ENCODE measurements at regions not wholly inside any gene's neighbourhood (a gene's known extent, or its start where the extent isn't known, plus 50 kb on each side); places are given as distances from the start of the nearest gene placed in this dataset.
"Not testable (repeated sequence)": the region's sequence is repeated elsewhere in the genome, so short reads cannot be mapped to it uniquely, and the experiment has no call there.

DNA sequence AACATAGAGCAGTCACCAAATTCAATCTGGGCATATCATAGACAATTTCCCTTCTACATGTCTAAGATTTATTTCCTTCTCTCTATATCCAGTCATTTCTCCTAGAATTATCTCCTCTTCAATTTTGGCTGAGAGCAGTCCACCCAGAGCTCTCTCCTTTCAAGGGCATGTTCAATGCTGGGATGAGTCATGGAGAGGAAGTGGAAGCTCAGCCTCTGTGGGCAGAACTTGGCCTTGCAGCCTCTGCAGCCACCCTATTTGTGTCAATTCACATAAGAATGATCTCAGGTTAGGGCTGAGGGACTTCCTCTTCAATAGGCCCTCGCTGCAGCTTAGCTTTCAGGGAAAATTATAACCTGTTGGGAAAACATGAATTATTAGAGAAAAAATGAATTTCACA, 560.8 kb downstream of the POM121L12 start:
- DNase-seq: no peak

DNA sequence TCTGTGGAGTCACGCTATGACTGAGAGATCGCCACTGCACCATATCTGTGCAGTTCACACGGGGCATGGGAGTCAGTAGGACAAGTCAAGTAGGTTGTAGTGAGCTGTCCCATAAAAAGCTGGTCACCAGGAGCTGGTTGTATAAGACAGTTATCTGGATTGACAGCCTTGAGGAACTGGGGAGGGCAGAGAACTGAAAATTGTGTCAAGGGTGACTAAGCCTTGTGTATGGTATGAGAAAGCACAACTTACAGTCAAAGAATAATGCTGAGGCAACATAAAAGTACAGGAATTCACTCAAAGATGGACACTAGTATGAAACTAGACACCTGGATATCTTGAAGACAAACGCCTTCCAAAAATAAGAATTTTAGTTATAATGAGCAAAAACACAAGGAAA, 564.9 kb downstream of the POM121L12 start:
- no peak for DNase-seq

DNA sequence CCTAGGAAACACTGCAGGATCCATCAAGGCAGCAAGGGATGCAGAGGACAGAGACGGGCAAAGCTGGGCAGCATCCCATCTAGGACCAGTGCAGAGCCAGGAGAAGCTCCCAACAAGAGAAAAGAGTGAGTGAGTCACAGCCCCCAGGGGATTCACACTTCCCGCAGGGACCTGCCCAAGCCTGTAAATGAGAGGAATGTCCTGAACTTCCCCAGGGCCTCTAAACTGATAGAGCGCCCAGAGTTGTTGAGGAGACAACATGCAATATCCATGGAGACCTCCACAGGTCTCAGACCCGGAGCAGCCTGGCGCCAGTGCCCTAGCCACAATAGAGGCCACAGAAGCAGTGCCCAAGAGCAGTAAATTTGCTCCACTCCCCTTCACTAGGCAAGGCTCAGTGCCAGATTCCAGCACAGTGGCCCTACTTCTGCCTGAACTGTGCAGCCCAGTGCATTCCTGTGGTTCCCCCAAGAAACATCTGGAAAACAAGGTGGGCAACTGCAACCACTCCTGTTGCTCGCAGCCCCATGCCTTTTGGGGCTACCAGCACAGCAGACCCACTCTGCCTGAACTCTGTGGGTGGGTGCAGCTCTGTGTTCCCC, 567.5 kb downstream of the POM121L12 start:
- no peak for DNase-seq

DNA sequence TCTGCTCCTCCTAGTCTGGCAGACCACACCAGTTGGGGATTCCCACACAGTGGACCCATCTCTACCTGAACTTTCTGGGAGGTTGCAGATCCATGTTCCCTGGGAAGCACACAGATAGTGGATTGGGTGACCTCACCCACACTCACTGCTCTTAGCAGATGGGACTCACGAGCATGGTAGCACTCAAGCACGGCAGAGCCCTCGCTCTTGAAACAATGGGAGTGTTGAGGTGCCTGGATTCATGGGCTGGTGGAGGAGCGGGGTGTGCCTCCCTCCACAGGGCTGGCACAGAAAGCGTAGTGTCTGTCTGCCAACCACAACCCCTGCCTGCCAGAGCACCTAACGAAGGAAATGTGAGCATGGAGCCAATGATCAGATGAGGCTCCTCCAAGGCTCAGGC, 568.0 kb downstream of the POM121L12 start:
- DNase-seq: no peak

DNA sequence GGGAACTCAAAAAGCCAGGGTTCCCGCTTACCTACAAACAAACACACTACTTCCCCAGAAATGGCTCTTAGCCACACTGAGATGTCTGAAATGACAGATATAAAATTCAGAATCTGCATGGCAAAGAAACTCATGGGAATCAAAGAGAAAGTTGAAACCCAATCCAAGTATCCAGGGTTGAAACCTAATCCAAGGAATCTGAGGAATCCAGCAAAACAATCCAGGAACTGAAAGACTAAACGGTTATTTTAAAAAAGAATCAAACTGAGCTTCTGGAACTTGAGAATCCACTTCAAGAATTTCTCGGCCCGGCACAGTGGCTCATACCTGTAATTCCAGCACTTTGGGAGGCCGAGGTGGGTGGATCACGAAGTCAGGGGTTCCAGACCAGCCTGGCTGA, 568.8 kb downstream of the POM121L12 start:
- DNase-seq: no peak

DNA sequence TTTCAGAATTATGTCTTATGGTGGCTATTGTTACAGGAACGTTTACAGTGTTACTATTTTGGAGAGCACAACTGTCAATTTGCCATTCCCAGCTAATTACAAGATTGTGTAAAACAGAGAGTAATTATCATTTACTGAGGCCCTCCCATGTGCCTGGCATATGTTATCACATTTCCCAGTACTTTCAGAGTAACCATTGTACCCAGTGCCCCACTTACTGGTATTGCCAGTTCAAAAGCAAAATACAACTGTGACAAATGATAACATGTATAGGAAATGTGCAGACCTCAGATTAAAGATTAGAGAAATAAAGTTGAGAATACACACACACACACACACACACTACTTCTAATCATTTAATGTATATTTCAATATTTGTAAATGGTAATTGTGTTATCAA, 572.5 kb downstream of the POM121L12 start:
- DNase-seq: no peak

DNA sequence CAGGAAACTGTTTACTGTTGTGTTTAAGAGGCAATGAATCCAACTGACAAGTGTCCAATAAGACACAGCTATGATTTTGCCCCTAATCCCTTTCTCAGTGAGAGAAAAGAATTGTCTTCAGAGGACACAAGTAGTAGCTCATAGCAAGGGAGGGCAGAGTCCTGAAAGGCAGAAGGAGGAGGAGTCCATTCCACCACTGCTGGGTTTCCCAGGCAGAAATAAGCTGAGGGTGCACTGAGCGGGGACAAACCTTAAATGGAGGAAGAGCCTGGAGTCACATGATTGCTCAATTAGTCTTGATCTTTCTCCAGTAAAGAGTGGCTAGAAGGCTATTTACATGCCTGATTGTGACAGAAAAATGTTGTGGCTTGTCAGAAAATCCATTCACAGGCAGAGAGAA, 573.8 kb downstream of the POM121L12 start:
- no peak for DNase-seq

DNA sequence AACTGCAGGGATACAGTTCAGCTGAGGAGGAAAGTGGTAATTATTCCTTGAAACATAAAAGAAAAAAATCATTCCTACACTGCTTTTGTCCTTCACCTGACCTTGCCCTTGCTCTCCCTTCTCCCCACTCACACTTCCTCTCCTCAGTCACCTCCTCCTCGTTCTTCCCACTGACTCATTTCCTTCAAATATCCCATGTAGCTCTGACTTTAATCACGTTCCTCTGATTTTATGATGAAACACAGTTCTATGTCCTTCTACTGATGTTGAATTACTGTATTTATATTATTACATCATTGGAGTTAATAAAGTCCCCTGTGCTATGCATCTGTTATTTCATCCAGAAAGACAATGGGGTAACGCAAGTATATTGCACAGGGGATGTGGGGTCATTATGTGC, 575.6 kb downstream of the POM121L12 start:
- DNase-seq: no peak

DNA sequence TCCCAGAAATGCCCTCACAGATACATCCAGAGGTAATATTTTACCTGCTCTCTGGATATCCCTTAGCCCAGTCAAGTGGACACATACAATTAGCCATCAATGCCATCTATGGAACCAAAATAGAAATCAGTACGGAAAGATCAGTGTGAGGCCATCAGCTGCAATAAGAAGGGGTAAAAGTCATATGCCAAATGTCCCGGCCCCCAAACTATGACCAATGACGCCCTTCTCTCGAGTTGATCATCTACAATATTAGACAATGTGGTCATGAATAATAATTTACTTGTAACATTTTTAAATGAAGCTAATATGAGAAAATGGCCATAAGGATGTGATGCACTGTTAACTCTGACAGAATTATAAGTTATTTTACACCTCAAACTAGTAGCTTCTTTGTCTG, 588.9 kb downstream of the POM121L12 start:
- DNase-seq: no peak

DNA sequence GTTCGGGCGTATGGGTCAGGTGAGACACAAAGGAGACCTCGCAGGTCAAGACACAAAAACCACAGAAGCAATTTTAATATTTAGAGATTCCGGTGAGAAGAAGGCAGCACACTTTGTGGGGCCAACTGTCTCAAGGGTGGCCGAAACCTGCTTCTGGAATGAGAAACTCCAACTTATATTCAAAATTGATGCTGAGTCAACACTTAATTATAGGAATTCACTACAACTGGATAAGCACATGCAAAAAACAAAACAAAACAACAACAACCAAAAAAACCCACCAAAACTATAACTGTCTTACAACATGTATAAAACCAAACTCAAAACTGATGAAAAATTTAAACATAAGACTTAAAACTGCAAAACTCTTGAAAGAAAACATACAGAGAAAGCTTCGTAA, 593.3 kb downstream of the POM121L12 start:
- DNase-seq: no peak

DNA sequence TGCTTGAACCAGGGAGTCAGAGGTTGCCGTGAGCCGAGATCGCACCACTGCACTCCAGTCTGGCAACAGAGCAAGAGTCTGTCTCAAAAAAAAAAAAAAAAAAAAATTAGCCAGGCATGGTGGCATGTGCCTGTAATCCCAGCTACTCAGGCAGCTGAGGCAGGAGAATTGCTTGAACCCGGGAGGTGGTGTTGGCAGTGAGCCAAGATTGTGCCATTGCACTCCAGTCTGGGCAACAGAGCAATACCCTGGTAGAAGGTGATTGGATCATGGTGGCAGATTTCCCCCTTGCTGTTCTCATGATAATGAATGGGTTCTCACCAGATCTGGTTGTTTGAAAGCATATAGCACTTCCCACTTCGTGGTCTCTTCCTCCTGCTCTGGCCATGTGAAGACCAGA, 599.8 kb downstream of the POM121L12 start:
- DNase-seq: not testable (repeated sequence)

DNA sequence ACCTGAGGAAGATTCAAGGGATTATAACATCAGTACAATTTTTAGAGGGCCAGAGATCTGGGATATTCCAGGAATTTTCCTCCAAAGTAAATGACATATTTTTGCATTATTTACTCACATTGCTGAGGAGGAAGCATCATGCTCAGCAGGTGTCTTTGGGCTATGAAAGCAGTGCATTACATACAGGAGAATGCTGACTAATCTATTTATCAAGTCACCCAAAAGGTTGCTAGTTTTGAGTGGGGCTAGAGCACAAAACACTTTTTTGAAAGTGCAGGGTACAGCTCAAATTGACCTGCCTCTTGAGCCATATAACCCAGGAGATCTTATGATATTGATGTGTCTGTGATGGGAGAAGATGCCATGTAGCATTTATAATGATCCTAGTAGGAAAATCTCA, 603.1 kb downstream of the POM121L12 start:
- no peak for DNase-seq

DNA sequence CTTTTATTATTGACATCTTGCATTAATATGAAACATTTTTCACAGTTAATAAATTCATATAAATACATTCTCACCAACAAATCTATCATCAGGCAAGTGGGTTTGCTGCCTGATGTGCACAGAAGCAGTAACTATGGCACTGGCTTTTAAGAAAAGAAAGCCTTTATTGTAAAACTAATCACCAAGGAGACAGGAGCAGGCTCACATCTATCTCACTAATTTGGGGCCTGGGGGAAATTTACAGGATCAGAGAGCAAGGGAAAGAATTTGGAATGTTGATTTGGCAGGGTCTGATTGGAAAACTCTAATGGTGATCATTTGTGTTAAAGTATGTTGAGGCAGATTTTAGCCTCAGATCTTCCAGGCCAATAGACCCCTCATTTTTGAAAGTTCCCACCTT, 605.7 kb downstream of the POM121L12 start:
- DNase-seq: no peak

DNA sequence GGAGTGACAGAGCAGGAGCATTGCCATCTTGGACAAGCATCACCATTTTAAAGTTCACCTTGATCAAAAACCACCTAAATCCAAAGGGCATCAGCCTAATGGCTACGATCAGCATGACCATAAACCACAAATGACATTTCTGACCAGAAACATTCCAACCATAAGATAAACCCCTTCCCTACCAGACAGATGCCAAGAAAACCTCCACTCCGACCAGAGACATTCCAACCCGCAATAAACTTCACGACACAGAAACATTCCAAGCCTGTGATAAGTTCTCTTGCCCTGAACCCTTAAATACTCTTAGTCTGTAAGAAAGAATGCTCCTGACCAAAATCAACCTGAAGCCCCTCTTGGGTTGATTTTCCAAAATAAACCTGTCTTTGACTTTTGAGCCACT, 606.9 kb downstream of the POM121L12 start:
- DNase-seq: no peak

DNA sequence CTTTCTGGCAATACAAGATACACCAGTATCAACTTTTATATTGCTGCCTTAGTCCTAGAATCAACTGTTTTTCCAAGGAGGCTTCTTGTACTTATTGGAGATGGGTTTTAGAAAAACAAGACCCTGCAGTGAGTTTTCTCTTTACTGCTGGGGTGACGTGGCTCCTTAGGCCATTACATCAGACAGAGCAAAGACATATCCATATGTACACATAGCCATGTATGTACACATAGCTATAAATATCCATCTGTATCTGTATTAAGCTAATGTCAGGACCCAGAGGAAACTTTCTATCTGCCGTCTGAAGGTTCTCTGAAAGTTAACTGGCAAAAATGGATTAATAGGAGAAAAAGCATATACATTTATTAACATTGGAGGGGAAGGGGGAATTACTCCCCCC, 607.4 kb downstream of the POM121L12 start:
- no peak for DNase-seq

DNA sequence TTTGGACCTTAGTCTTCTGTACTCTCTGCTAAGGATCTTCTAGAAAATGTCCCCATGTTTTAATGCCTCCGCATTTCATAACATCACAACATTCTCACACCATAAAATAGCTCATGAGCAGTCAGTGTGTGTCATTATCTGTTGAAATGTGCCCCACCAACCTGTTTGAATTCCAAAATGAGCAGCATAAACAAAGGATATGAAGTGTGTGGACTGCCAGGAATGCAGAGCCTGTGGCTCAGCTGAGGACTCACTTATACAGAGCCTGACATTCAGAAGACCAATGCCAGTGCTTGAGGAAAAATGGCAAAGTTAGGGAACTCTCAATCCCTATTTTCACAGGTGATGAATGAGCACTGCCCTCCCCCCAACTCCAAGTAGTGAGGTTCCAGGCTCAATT, 621.4 kb downstream of the POM121L12 start:
- DNase-seq: no peak

DNA sequence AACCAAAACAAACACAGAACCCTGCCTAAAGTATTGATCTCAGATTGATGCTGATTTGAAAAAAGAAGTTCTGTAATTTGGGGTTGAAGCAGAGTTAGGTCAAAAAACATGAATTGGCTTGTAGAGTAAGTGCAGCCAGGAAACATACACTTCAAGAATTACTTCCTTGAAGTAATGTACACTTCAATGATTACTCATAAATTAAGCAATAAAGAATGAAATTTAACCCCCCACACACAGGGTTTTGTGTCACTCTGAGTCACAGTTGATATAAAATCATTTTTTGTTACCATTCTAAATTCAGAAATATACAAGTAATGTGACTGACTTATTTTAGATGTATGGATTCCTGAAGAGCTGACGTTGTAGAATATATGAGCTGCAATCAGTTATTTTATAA, 622.2 kb downstream of the POM121L12 start:
- DNase-seq: no peak

DNA sequence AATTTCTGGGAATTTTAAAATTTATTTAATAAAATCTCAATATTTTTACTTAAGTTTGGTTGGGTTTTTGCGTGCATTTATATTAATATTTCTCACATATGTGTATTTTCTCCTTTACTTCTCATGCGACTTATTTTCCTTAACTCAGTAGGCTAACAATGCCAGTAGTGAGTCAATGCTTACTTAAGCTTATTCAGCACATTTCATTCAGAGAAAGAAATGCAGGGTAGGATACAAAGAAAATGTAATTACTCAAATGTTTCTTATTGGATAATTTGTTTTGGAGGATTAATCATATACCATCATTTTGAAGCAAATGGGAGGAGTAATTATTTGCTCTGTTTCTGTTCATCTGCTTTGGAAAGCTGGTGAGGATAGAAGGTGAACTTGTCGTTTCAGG, 623.5 kb downstream of the POM121L12 start:
- DNase-seq: no peak

DNA sequence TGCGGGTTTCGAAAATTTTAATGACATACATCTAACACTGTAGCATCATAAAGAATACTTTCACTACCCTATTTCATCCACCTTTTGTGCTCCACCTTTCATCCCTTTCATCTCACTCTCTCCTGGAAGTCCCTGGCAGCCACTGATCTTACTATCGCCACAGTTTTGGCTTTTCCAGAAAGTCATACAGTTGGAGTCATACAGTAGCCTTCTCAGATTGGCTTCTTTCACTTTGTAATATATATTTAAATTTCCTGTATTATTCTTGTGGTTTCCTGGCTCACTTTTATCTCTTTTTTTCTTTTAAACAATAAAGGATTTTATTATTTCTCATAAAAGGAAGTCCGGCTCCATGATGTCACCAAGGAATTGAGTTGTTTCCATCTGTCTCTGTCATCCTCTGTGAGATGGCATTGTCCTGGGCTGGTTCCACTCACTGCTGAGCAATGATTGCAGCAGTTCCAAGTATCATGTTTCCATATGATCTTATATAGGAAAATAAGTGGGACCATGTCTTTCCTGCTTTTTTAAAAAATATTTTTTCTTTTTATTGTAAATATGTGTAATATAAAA, 626.3 kb downstream of the POM121L12 start:
- DNase-seq: no peak

DNA sequence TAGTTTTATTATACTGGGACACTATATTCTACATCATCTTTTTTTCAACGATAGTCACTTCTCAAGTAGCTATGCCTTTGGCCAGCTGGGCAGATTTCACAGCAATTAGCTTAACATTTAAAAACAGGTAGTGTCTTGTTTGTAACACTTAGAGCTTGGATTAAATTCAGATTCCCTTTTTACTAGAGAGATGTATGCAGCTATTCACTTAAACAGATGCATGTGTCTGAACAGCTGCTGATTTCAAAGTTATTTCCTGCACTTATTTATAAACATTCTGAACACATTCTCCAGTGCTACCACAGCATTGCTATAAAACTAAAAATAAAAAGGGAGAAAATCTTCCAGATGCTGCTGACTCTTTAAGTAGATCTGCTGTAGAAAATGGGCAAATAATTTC, 637.2 kb downstream of the POM121L12 start:
- no peak for DNase-seq

DNA sequence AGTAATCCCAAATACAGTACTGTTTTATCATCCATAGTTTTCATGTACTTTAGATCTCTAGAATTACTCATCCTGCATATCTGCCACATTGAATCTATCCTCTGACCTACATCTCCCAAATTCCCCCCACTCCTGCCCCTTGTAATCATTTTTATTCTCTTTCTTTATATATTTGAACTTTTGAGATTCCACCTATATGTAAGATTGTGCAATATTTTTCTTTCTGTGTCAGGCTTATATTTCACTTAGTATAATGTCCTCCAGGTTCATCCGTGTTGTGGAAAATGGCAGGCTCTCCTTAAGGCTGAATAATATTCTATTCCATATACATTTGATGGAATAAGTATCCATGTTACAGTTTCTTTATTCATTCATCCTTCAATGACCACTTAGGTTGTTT, 640.4 kb downstream of the POM121L12 start:
- no peak for DNase-seq

DNA sequence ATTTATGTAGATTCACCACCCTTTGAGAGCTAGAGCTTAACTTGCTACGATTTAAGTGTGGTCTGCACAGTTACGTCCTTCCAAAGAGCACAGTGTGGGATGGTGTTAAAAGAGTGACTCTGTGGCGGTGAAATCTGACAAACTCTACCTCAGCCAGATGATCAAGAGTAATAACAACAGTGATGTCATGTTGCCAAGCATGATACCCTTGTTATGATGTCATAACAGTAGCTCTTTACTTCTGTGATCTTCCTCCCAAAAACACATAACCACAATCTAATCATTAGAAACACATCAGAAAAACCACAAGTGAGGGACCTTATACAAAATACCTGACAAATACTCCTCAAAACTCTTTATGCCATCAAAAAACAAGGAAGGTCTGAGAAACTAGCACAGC, 649.3 kb downstream of the POM121L12 start:
- no peak for DNase-seq

DNA sequence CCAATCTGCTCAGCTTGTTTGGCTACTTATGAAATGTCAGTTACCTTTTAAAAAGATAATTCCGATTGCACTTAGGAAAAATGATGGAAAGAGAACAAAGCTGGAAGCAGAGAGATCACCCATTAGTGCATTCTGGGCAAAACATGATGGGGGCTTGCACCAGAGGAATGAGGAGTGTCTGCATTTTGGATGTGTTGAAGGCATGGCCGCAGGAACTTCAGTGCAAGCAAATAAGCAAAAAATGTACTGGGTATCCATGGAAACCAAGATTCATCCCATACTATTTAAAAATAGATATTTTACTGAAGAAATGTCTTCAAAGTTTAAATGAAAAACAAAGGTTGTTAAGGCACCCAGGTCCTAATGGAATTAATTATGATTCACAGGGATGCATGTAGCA, 655.0 kb downstream of the POM121L12 start:
- DNase-seq: no peak

DNA sequence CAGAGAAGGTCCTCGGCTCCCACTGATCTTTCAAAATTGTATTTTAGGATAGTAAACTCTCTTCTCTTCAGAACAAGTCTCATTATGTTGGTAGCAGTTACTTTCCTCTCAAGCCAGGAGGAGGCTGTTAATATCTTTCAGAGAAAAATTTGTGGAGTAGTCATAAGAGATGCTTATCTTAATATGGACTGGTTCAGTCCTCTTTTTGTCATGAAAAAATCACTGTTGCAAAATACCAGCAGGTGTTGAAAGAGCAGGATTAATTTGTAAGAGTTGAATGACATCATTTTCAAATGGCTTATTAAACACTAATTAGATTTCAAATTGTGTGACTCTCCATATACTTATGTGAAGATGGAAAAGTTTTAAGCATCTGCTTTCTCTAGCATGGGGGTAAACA, 662.5 kb downstream of the POM121L12 start:
- no peak for DNase-seq

DNA sequence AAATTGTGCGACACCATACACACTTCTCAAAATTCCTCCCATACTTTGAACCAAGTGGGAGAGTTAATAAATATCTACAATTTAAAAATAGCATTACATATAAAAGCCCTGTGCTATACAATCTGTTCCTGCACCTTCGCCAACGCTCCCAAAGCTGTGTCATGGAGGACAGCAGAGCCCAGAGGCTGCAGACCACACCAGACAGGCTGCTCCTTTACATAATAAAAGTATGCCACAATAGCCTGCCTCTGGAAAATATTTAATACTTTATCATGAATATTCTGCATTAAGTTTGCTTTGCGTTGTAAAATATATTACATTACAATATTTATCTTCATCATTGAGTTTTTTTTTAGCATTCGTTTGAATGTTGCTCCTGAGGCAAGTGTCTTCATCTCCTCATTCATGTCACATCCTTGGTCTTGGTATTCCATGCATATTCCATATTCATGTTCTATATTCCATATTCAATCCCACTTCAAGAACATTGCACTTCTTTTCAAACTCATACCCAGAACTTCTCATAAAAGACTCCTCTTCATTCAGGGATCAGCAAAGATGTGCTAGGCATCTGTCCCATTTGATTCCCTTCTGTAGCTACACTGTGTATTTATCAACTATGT, 663.9 kb downstream of the POM121L12 start:
- no peak for DNase-seq
